ENCODE measurements at regions not wholly inside any gene's neighbourhood (a gene's known extent, or its start where the extent isn't known, plus 50 kb on each side); places are given as distances from the start of the nearest gene placed in this dataset.

DNA sequence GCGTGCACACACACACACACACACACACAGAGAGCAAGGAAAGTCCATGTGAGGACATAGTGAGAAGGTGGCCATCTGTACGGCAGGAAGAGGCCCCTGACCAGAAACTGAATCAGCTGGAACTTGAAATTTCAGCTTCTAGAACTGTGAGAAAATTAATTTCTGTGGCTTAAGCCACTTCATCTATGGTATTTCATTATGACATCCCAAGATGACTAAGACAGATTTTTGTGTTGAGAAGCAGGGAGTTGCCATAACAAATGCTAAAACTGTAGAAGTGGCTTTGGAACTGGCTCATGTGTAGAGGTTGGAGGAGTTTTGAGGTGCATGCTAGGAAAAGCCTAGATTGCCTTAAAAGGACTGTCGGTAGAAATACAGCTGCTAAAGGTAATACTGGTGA lies 63.4 kb upstream of the ZBTB7C start:
- Mint-ChIP-seq H3K27ac (no peak overlapping the region), H3K36me3 (ENCODE audit: low read depth) (no peaks in the 10 kb centered on the region), H3K9me3 (peaks cover 6% of the 10 kb centered on the region; the same call in 1 of the 3 replicates), H3K4me3 (no peak overlapping the region; the same call in 2 of the 3 replicates), H3K27me3 (ENCODE audit: insufficient read depth, low read depth, poor library complexity) (peaks cover 5% of the 10 kb centered on the region), H3K4me1 (no peaks in the 10 kb centered on the region)
- Histone ChIP-seq H3K27me3 (ENCODE audit: insufficient read depth) (no peaks in the 10 kb centered on the region), H3K36me3 (ENCODE audit: insufficient read depth) (no peaks in the 10 kb centered on the region), H3K79me2 (replicated peaks; ENCODE audit: insufficient read depth) (no peaks in the 10 kb centered on the region), H4K20me1 (replicated peaks; ENCODE audit: insufficient read depth) (no peaks in the 10 kb centered on the region), H3K27ac (ENCODE audit: low read depth) (no peak overlapping the region), H3K9me2 (ENCODE audit: insufficient read depth) (no peaks in the 10 kb centered on the region), H3K4me3 (no peak overlapping the region), H3F3A (replicated peaks; ENCODE audit: low read depth) (no peaks in the 10 kb centered on the region), H2AFZ (no peak overlapping the region), H3K4me2 (no peak overlapping the region), H3K4me1 (ENCODE audit: insufficient read depth) (no peaks in the 10 kb centered on the region)
- DNase-seq (ENCODE audit: low spot score): no peak
- TF ChIP-seq CREB1 (CRISPR knock-in tag; IDR thresholded peaks at IDR 0.05; ENCODE audit: low read depth) (no peak), JUNB (IDR thresholded peaks at IDR 0.05; ENCODE audit: unreplicated experiment) (no peak), STAT1 (IDR thresholded peaks at IDR 0.05; ENCODE audit: unreplicated experiment) (no peak), ZNF331 (CRISPR knock-in tag; IDR thresholded peaks at IDR 0.05; ENCODE audit: low read depth) (no peak), EZH2phosphoT487 (IDR thresholded peaks at IDR 0.05; ENCODE audit: unreplicated experiment) (no peak), POLR2AphosphoS5 (IDR thresholded peaks at IDR 0.05; ENCODE audit: low read depth) (no peak), NANOG (IDR thresholded peaks at IDR 0.05; ENCODE audit: borderline replicate concordance) (no peak)
- TF ChIP-seq, protein P1, sequence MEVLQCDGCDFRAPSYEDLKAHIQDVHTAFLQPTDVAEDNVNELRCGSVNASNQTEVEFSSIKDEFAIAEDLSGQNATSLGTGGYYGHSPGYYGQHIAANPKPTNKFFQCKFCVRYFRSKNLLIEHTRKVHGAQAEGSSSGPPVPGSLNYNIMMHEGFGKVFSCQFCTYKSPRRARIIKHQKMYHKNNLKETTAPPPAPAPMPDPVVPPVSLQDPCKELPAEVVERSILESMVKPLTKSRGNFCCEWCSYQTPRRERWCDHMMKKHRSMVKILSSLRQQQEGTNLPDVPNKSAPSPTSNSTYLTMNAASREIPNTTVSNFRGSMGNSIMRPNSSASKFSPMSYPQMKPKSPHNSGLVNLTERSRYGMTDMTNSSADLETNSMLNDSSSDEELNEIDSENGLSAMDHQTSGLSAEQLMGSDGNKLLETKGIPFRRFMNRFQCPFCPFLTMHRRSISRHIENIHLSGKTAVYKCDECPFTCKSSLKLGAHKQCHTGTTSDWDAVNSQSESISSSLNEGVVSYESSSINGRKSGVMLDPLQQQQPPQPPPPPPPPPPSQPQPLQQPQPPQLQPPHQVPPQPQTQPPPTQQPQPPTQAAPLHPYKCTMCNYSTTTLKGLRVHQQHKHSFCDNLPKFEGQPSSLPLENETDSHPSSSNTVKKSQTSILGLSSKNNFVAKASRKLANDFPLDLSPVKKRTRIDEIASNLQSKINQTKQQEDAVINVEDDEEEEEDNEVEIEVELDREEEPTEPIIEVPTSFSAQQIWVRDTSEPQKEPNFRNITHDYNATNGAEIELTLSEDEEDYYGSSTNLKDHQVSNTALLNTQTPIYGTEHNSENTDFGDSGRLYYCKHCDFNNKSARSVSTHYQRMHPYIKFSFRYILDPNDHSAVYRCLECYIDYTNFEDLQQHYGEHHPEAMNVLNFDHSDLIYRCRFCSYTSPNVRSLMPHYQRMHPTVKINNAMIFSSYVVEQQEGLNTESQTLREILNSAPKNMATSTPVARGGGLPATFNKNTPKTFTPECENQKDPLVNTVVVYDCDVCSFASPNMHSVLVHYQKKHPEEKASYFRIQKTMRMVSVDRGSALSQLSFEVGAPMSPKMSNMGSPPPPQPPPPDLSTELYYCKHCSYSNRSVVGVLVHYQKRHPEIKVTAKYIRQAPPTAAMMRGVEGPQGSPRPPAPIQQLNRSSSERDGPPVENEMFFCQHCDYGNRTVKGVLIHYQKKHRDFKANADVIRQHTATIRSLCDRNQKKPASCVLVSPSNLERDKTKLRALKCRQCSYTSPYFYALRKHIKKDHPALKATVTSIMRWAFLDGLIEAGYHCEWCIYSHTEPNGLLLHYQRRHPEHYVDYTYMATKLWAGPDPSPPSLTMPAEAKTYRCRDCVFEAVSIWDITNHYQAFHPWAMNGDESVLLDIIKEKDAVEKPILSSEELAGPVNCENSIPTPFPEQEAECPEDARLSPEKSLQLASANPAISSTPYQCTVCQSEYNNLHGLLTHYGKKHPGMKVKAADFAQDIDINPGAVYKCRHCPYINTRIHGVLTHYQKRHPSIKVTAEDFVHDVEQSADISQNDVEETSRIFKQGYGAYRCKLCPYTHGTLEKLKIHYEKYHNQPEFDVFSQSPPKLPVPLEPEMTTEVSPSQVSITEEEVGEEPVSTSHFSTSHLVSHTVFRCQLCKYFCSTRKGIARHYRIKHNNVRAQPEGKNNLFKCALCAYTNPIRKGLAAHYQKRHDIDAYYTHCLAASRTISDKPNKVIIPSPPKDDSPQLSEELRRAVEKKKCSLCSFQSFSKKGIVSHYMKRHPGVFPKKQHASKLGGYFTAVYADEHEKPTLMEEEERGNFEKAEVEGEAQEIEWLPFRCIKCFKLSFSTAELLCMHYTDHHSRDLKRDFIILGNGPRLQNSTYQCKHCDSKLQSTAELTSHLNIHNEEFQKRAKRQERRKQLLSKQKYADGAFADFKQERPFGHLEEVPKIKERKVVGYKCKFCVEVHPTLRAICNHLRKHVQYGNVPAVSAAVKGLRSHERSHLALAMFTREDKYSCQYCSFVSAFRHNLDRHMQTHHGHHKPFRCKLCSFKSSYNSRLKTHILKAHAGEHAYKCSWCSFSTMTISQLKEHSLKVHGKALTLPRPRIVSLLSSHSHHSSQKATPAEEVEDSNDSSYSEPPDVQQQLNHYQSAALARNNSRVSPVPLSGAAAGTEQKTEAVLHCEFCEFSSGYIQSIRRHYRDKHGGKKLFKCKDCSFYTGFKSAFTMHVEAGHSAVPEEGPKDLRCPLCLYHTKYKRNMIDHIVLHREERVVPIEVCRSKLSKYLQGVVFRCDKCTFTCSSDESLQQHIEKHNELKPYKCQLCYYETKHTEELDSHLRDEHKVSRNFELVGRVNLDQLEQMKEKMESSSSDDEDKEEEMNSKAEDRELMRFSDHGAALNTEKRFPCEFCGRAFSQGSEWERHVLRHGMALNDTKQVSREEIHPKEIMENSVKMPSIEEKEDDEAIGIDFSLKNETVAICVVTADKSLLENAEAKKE (CRISPR knock-in tag; IDR thresholded peaks at IDR 0.05): no peak
- no peak for ATAC-seq
